AG04449 (cell line): ENCODE measurements at regions not wholly inside any gene's neighbourhood (a gene's known extent, or its start where the extent isn't known, plus 50 kb on each side); places are given as distances from the start of the nearest gene placed in this dataset.

Experiments
- CTCF ChIA-PET: fragments of 350-600 bp; formaldehyde crosslinking; extraction: SDS; loops from one replicate; lab custom pipeline; 2021; ENCODE audit warnings: antibody characterized with exemption; lab: Yijun Ruan, JAX
- POLR2A ChIA-PET: fragments of 400-600, 350-600 bp; formaldehyde crosslinking; extraction: SDS; loops from one replicate; lab custom pipeline; 2020; ENCODE audit warnings: antibody characterized with exemption, inconsistent platforms; lab: Yijun Ruan, JAX
- DNase-seq: peaks from one replicate; pipeline ENCODE4 v3.0.0-alpha.2; 2010; ENCODE audit warnings: low read depth, low spot score
- H3K4me3 ChIP-seq: 2 replicates; pipeline ENCODE4 v1.5.1; 2011; ENCODE audit warnings: low read depth, mild to moderate bottlenecking, control low read depth, low read length
- CTCF ChIP-seq: IDR thresholded peaks from one replicate; pipeline ENCODE4 v1.5.1; 2011; ENCODE audit warnings: mild to moderate bottlenecking, moderate library complexity, low read length, control low read depth, inconsistent platforms; ENCODE audit not compliant: insufficient read depth; ENCODE audit errors: missing control alignments

GRCh38 chr5:10162468-10162867, 87.2 kb downstream of the ATPSCKMT start:
- H3K4me3 ChIP-seq: no peak overlapping the region
- ChIA-PET POLR2A (no interaction called here), CTCF (interaction anchor here (3.5 kb wide), 1 partner anchor 16 kb away, joined by 13 read pairs; no protein-coding TSS in a partner anchor)
- TF ChIP-seq CTCF: no peak
- DNase-seq: no peak

- H3K4me3 ChIP-seq: no peak overlapping the region
- CTCF ChIA-PET: interaction anchor here (3.5 kb wide), 1 partner anchor 15 kb away, joined by 13 read pairs; no protein-coding TSS in a partner anchor
- no peak for DNase-seq
- POLR2A ChIA-PET: no interaction called here
- TF ChIP-seq CTCF: no peak
Measured at GRCh38 chr5:10161778-10162177, 87.9 kb downstream of the ATPSCKMT start.

- ChIA-PET POLR2A (no interaction called here), CTCF (no interaction called here)
- no peak overlapping the region for H3K4me3 ChIP-seq
- no peak for DNase-seq
- no peak for TF ChIP-seq CTCF
Measured at GRCh38 chr5:10160241-10160640, 89.4 kb downstream of the ATPSCKMT start.

- no peak for DNase-seq
- CTCF ChIA-PET: no interaction called here
- POLR2A ChIA-PET: no interaction called here
- TF ChIP-seq CTCF: no peak
- H3K4me3 ChIP-seq: no peak overlapping the region
Measured at GRCh38 chr5:10158886-10159285, 90.8 kb downstream of the ATPSCKMT start.

GRCh38 chr5:10157085-10157669, 92.5 kb downstream of the ATPSCKMT start:
- no peak overlapping the region for H3K4me3 ChIP-seq
- no peak for DNase-seq
- POLR2A ChIA-PET: no interaction called here
- CTCF ChIA-PET: interaction anchor here (2.0 kb wide), 1 partner anchor 11 kb away, joined by 13 read pairs; no protein-coding TSS in a partner anchor
- no peak for TF ChIP-seq CTCF

GRCh38 chr5:10155897-10156667, 93.6 kb downstream of the ATPSCKMT start:
- no peak overlapping the region for H3K4me3 ChIP-seq
- CTCF ChIA-PET: interaction anchor here (1.6 to 2.0 kb wide), 2 partner anchors 9 to 10 kb away, joined by 3 to 13 read pairs; no protein-coding TSS in a partner anchor
- no peak for DNase-seq
- POLR2A ChIA-PET: no interaction called here
- no peak for TF ChIP-seq CTCF
